ENCODE measurements at regions not wholly inside any gene's neighbourhood (a gene's known extent, or its start where the extent isn't known, plus 50 kb on each side); places are given as distances from the start of the nearest gene placed in this dataset.
"Not testable (repeated sequence)": the region's sequence is repeated elsewhere in the genome, so short reads cannot be mapped to it uniquely, and the experiment has no call there.

DNA sequence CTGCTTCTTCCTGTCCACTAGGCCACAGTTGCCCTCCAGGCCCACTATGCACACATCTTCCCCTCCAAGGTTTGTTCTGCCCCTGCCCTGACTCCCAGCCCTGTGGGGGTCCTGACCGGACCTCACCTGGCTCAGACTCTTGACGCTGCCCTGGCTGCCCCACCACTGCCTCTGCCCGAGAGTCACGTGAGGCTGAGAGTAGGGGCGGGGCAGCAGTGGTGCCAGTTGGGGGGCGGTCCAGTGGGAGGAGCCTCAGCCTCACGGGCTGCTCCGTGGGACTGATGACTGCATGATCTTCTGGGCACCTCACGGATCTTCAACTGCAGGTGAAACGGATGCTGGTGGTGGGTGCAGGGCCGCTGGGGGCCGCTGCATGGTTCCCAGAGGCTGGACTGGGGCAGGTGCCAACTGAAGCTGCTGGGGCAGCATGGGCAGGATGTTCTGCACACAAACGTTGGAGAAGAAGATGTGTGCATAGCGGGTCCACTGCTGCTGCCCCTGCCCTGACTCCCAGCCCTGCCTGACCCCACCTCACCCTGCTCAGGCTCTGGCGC, 77.6 kb downstream of the HHIPL2 start:
- WGBS, 2 donors: 82 to 93% methylated on average over 2 to 15 of the region's 15 CpGs
- intact Hi-C loops (cut with DNase I; ENCODE audit: low total_unique reads); DNase-seq (ENCODE audit: low spot score in 2 of 2); H3K4me3 ChIP-seq (ENCODE audit: low read depth, poor library complexity, severe bottlenecking): not testable (repeated sequence)

DNA sequence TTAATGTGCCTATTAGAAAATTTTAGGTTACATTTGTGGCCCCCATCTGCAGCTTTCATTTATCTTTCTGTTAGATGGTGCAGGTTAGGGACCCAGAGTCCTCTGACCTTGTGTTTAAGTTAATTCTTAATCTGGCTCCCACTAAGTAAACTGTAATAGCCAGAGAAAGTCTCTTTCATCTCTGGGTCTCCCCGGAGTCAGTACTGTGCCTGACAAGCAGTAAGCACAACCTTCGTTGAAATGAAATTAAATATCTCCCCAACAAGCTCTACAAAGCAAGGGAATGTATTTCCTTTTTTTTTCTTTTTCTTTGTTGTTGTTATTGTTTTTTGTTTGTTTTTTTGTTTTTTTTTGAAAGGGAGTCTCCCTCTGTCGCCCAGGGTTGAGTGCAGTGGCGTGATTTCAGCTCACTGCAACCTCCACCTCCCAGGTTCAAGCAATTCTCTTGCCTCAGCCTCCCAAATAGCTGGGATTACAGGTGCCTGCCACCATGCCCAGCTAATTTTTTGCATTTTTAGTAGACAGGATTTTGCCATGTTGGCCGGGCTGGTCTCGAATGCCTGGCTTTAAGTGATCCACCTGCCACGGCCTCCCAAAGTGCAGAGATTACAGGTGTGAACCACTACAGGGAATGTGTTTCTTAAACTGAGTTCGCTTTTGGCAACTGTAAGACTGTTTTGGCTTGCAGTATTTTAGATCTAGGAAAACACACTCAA, 81.6 kb downstream of the HHIPL2 start:
- intact Hi-C loops (cut with DNase I; ENCODE audit: low total_unique reads): loop anchor here (10.0 kb wide), 1 partner anchor 168 kb away; no protein-coding TSS in a partner anchor
- 88 to 89% methylated on average over 8 of the region's 8 CpGs for WGBS, 2 donors
- no peak overlapping the region for H3K4me3 ChIP-seq (ENCODE audit: low read depth, poor library complexity, severe bottlenecking)
- TF ChIP-seq, protein P1, sequence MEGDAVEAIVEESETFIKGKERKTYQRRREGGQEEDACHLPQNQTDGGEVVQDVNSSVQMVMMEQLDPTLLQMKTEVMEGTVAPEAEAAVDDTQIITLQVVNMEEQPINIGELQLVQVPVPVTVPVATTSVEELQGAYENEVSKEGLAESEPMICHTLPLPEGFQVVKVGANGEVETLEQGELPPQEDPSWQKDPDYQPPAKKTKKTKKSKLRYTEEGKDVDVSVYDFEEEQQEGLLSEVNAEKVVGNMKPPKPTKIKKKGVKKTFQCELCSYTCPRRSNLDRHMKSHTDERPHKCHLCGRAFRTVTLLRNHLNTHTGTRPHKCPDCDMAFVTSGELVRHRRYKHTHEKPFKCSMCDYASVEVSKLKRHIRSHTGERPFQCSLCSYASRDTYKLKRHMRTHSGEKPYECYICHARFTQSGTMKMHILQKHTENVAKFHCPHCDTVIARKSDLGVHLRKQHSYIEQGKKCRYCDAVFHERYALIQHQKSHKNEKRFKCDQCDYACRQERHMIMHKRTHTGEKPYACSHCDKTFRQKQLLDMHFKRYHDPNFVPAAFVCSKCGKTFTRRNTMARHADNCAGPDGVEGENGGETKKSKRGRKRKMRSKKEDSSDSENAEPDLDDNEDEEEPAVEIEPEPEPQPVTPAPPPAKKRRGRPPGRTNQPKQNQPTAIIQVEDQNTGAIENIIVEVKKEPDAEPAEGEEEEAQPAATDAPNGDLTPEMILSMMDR (IDR thresholded peaks at IDR 0.05): no peak
- TF ChIP-seq POLR2A (IDR thresholded peaks at IDR 0.05): no peak
- no peak for DNase-seq (ENCODE audit: low spot score in 2 of 2)

DNA sequence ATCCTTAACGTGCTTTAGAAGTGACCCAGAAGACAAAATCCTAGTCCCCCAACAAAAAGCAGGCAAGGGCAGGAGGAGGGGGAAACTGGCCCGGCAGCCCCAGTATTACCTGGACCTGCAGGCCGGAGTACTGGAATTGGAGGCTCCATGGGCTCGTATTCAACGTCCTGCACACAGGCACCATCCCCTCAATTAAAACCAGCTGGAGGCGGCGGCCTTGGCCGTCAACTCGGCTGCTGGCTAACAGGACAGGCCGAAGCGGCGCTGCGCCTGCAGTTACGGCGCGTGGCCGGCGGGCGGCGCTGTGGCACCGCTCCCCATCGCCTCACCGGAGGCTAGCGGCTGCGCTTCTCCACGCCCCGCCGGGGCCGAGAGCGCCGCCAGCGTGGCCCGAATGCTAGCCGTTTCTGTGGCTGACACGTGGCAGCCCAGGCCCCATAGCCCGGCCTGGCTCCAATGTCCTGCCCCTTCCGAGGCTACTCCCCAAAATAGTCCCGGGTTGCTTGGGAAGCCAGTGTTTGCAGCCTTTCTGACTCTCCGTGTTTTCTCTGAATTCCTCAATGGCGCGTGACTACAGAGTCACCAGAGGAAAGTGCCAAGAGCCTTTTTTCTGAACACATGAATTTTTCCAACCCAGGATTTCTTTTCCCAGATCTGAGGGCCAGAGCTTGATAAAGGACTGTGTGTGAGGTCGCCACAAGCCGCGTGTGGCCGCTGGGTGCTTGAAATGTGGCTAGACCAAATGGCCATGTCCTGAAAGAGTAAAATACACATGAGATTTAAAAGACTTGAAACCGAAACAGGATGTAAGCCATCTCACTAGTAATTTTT, 82.5 kb downstream of the HHIPL2 start:
- H3K4me3 ChIP-seq (ENCODE audit: low read depth, poor library complexity, severe bottlenecking): peak overlapping the region; percentile 11
- TF ChIP-seq POLR2A (IDR thresholded peaks at IDR 0.05): no peak
- TF ChIP-seq, protein P1 (IDR thresholded peaks at IDR 0.05): peak in 2 of 3 donors; percentile 85 to 99
- WGBS, 2 donors: 3% methylated on average over 39 to 46 of the region's 46 CpGs
- DNase-seq (ENCODE audit: low spot score in 2 of 2): peak; percentile 84 to 97
- intact Hi-C loops (cut with DNase I; ENCODE audit: low total_unique reads): loop anchor here (10.0 kb wide), 1 partner anchor 169 kb away; no protein-coding TSS in a partner anchor

DNA sequence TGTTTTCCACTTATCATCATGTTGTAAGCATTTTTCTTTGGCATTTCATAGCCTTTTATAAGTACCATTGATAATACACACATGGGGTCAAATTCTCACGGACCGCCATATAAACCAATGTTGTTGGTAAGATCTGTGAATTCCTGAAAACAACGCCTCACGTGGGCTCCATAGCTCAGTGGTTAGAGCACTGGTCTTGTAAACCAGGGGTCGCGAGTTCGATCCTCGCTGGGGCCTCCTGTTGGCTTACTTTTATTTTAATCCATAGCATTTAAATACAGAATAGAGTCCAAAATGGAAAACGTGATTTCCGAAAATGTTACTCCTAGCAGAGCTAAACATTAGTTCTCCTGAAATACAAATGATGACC, 83.1 kb downstream of the HHIPL2 start:
- 29 to 35% methylated on average over 10 of the region's 10 CpGs for WGBS, 2 donors
- intact Hi-C loops (cut with DNase I; ENCODE audit: low total_unique reads): loop anchor here (10.0 kb wide), 1 partner anchor 170 kb away; no protein-coding TSS in a partner anchor
- no peak overlapping the region for H3K4me3 ChIP-seq (ENCODE audit: low read depth, poor library complexity, severe bottlenecking)
- DNase-seq (ENCODE audit: low spot score in 2 of 2): peak in 1 of 2 donors; percentile 23
- TF ChIP-seq, protein P1 (IDR thresholded peaks at IDR 0.05): no peak
- TF ChIP-seq POLR2A (IDR thresholded peaks at IDR 0.05): no peak

DNA sequence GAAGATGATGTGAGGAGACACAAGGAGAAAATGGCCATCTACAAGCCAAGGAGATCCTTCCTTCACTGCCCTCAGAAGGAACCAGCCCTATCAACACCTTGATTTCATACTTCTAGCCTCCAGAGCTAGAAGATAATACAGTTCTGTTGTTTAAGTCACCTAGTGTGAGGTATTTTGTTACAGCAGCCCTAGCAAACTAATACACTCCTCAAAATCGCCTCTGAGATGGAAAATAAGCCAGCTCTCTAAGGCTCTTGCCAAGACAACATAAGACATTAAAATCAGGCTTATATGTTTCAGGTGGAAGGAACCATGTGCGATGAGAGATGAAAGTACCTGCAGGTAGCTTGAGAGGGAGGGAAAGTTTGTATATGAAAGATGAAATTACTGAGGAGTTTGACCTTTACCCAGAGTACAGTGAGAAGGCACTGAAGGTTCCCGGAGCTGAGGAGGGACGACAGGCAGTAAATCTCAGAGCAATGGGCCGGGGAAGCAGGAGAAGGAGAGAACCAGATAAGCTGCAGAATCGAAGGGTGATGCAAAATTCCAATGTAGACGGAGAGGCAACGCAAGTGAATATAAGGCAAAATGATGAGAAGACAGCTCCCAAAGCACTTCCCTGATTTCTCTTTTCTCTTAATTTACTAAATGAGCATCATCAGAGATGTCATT, 84.7 kb downstream of the HHIPL2 start:
- intact Hi-C loops (cut with DNase I; ENCODE audit: low total_unique reads): loop anchor here (10.0 kb wide), 1 partner anchor 172 kb away; no protein-coding TSS in a partner anchor
- TF ChIP-seq, protein P1 (IDR thresholded peaks at IDR 0.05): no peak
- TF ChIP-seq POLR2A (IDR thresholded peaks at IDR 0.05): no peak
- no peak for DNase-seq (ENCODE audit: low spot score in 2 of 2)
- H3K4me3 ChIP-seq (ENCODE audit: low read depth, poor library complexity, severe bottlenecking): no peak overlapping the region
- WGBS, 2 donors: 85 to 88% methylated on average over 8 of the region's 8 CpGs
